B cell (primary cell): ENCODE measurements at regions not wholly inside any gene's neighbourhood (a gene's known extent, or its start where the extent isn't known, plus 50 kb on each side); places are given as distances from the start of the nearest gene placed in this dataset.

Experiments used
- ATAC-seq: fragments of 200-7000 bp; cut with Tn5 transposase; one replicate; pipeline ENCODE4 v1.10.0; 2021; ENCODE audit warnings: low read depth, mild to moderate bottlenecking, moderate number of reproducible peaks, moderate library complexity
- CTCF ChIA-PET: fragments of 350-600 bp; sonication (Branson Sonifier 250); formaldehyde crosslinking; loops from one replicate; lab custom pipeline; 2021; ENCODE audit warnings: antibody characterized with exemption, inconsistent platforms; lab: Charles Lee
- POLR2A ChIA-PET: fragments of 350-600 bp; sonication (Branson Sonifier 250); formaldehyde crosslinking; loops from one replicate; lab custom pipeline; 2021; ENCODE audit warnings: antibody characterized with exemption; lab: Charles Lee
- DNase-seq: peaks from one replicate; pipeline ENCODE4 v3.0.0; 2013
- H2AFZ ChIP-seq: 2 replicates; pipeline ENCODE4 v1.6.1; 2012; ENCODE audit warnings: mild to moderate bottlenecking, low read depth, low read length; ENCODE audit not compliant: insufficient read depth, poor library complexity, severe bottlenecking
- H3K27ac ChIP-seq, 2 donors: 1 replicate in 1 of 2; 2 replicates in 1 of 2; pipeline ENCODE4 v1.5.1; 2012 to 2013; ENCODE audit warnings: low read length in 2 of 2, mild to moderate bottlenecking in 2 of 2, moderate library complexity in 1 of 2
- H3K27me3 ChIP-seq, 4 experiments: fragments of 200-600 bp in 1 of 4; sonication (generic) in 1 of 4; replicated peaks in 1 of 4; 1 replicate in 2 of 4; 2 replicates in 2 of 4; pipeline versions ENCODE4 v1.6.1 to v1.7.0; 2013 to 2016; ENCODE audit warnings: low read length in 3 of 4, mild to moderate bottlenecking in 2 of 4, mixed read lengths in 1 of 4, moderate library complexity in 1 of 4; ENCODE audit not compliant: insufficient read depth in 4 of 4, control insufficient read depth in 3 of 4; ENCODE audit errors: control extremely low read depth in 1 of 4
- H3K36me3 ChIP-seq, 2 experiments: replicated peaks in 1 of 2; 1 replicate in 1 of 2; 2 replicates in 1 of 2; pipeline versions ENCODE4 v1.6.1 to v1.7.1; 2013; ENCODE audit warnings: low read length in 1 of 2; ENCODE audit not compliant: insufficient read depth in 2 of 2, control insufficient read depth in 1 of 2; ENCODE audit errors: control extremely low read depth in 1 of 2, extremely low read depth in 1 of 2
- H3K4me1 ChIP-seq, 2 donors: fragments of 200-600 bp in 1 of 2; sonication (generic) in 1 of 2; 1 replicate in 1 of 2; 2 replicates in 1 of 2; pipeline versions ENCODE4 v1.5.1 to v1.6.1; 2013 to 2017; ENCODE audit warnings: low read length in 2 of 2; ENCODE audit not compliant: control insufficient read depth in 2 of 2, insufficient read depth in 2 of 2
- H3K4me2 ChIP-seq: replicated peaks from 2 replicates; pipeline ENCODE3; 2012; ENCODE audit warnings: mild to moderate bottlenecking, low read depth, low read length; ENCODE audit not compliant: poor library complexity, severe bottlenecking
- H3K4me3 ChIP-seq, 5 experiments: fragments of 200-600 bp in 1 of 5; sonication (generic) in 1 of 5; 1 replicate in 3 of 5; 2 replicates in 2 of 5; pipeline versions ENCODE4 v1.5.1 to v1.7.0; 2011 to 2016; ENCODE audit warnings: low read length in 4 of 5, mild to moderate bottlenecking in 4 of 5, low read depth in 2 of 5, control low read depth in 1 of 5, moderate library complexity in 1 of 5; ENCODE audit not compliant: insufficient read depth in 1 of 5; ENCODE audit errors: control extremely low read depth in 1 of 5, extremely low read depth in 1 of 5
- H3K79me2 ChIP-seq: fragments of 200-600 bp; sonication (generic); one replicate; pipeline ENCODE4 v1.6.0; 2016; ENCODE audit warnings: low read length; ENCODE audit not compliant: control insufficient read depth, insufficient read depth
- H3K9ac ChIP-seq: fragments of 200-600 bp; sonication (generic); 2 replicates; pipeline ENCODE4 v1.6.1; 2017; ENCODE audit warnings: mild to moderate bottlenecking, low read length, moderate library complexity
- H3K9me3 ChIP-seq, 3 donors: one replicate each; pipeline versions ENCODE4 v1.6.1 to v1.7.1; 2013; ENCODE audit warnings: low read length in 2 of 3; ENCODE audit not compliant: control insufficient read depth in 2 of 3, insufficient read depth in 1 of 3; ENCODE audit errors: control extremely low read depth in 1 of 3
- H4K20me1 ChIP-seq: 2 replicates; pipeline ENCODE4 v1.6.0; 2012; ENCODE audit warnings: mild to moderate bottlenecking, low read length; ENCODE audit not compliant: insufficient read depth, control insufficient read depth, poor library complexity, severe bottlenecking
- H3K27ac Mint-ChIP-seq: one replicate; pipeline ENCODE4 v1.8.0; 2021; ENCODE audit warnings: mixed read lengths
- H3K27me3 Mint-ChIP-seq: one replicate; pipeline ENCODE4 v1.8.0; 2021; ENCODE audit warnings: mixed read lengths
- H3K4me1 Mint-ChIP-seq: one replicate; pipeline ENCODE4 v1.8.0; 2021; ENCODE audit warnings: mixed read lengths
- H3K4me3 Mint-ChIP-seq: one replicate; pipeline ENCODE4 v1.8.0; 2021; ENCODE audit warnings: mixed read lengths
- H3K9me3 Mint-ChIP-seq: one replicate; pipeline ENCODE4 v1.8.0; 2022; ENCODE audit warnings: mixed read lengths; ENCODE audit not compliant: insufficient read depth
- CTCF ChIP-seq: fragments of 200-600 bp; IDR thresholded peaks from one replicate; pipeline ENCODE4 v1.8.0; 2022; ENCODE audit warnings: antibody characterized with exemption, mild to moderate bottlenecking
- EZH2 ChIP-seq: IDR thresholded peaks from 2 replicates; pipeline ENCODE4 v1.6.1; 2012; ENCODE audit warnings: borderline replicate concordance, low read depth, mild to moderate bottlenecking, moderate library complexity, low read length; ENCODE audit not compliant: insufficient read depth, poor library complexity, severe bottlenecking
- WGBS: methylation state at CpG from one replicate; pipeline ENCODE4 v1.1.5; 2013; ENCODE audit warnings: missing lambda C conversion rate; ENCODE audit not compliant: insufficient coverage; 5-methylcytosine and 5-hydroxymethylcytosine counted together
- intact Hi-C: fragments of 100-400 bp; cut with micrococcal nuclease; formaldehyde crosslinking; loops from one replicate; pipeline ENCODE4 v1.10.0; 2022

- TF ChIP-seq EZH2 (no peak), CTCF (no peak)
- Histone ChIP-seq H3K9ac (no peak overlapping the region), H3K36me3 (no peaks in the 10 kb centered on the region), H3K27me3 (no peaks in the 10 kb centered on the region), H3K4me3 (no peak overlapping the region), H3K79me2 (no peaks in the 10 kb centered on the region), H3K4me1 (no peaks in the 10 kb centered on the region), H3K4me2 (no peak overlapping the region), H3K9me3 (peaks cover 0 to 4% (median 0%) of the 10 kb centered on the region in 3 donors), H2AFZ (no peak overlapping the region), H3K27ac (no peak overlapping the region), H4K20me1 (no peaks in the 10 kb centered on the region)
- no peak for DNase-seq
- intact Hi-C loops = no loop called here
- Mint-ChIP-seq H3K9me3 (peaks cover 2% of the 10 kb centered on the region), H3K27me3 (no peaks in the 10 kb centered on the region), H3K4me3 (no peak overlapping the region), H3K27ac (no peak overlapping the region), H3K4me1 (no peaks in the 10 kb centered on the region)
- ChIA-PET POLR2A (no interaction called here), CTCF (no interaction called here)
- 33% methylated on average over 2 of the region's 3 CpGs for WGBS
- no peak for ATAC-seq
These were observed 1726.1 kb upstream of the RAG2 start for GRCh38 chr11:38323961-38324761.

GRCh38 chr11:38315151-38315550 lies 1717.1 kb upstream of the RAG2 start:
- H3K9ac ChIP-seq = no peak overlapping the region
- intact Hi-C loops = no loop called here
- H3K27ac ChIP-seq = no peak overlapping the region
- ChIA-PET POLR2A (no interaction called here), CTCF (no interaction called here)
- no peaks in the 10 kb centered on the region for H3K79me2 ChIP-seq
- H4K20me1 ChIP-seq = no peaks in the 10 kb centered on the region
- peaks cover 0 to 6% (median 4%) of the 10 kb centered on the region in 3 donors for H3K9me3 ChIP-seq
- H3K36me3 ChIP-seq = no peaks in the 10 kb centered on the region
- Mint-ChIP-seq H3K27ac (no peak overlapping the region), H3K27me3 (no peaks in the 10 kb centered on the region), H3K4me1 (no peaks in the 10 kb centered on the region), H3K9me3 (no peaks in the 10 kb centered on the region), H3K4me3 (no peak overlapping the region)
- no peak overlapping the region for H3K4me2 ChIP-seq
- no peak overlapping the region for H3K4me3 ChIP-seq
- WGBS = 100% methylated on average over 1 of the region's 1 CpG
- ATAC-seq = no peak
- TF ChIP-seq EZH2 (no peak), CTCF (no peak)
- DNase-seq = no peak
- H2AFZ ChIP-seq = no peak overlapping the region
- no peaks in the 10 kb centered on the region for H3K27me3 ChIP-seq
- no peaks in the 10 kb centered on the region for H3K4me1 ChIP-seq
